Neural progenitor cell (in vitro differentiated cells): ENCODE measurements at regions not wholly inside any gene's neighbourhood (a gene's known extent, or its start where the extent isn't known, plus 50 kb on each side); places are given as distances from the start of the nearest gene placed in this dataset.
A peak's percentile ranks its signal among the peaks of the same experiment; 100 is the strongest.

Source experiments
- DNase-seq: peaks from one replicate; pipeline ENCODE4 v3.0.0-alpha.2; 2016; ENCODE audit warnings: low spot score
- H2AFZ ChIP-seq: fragments of 200-600 bp; sonication (generic); replicated peaks from 2 replicates; pipeline ENCODE4 v1.6.1; 2016; ENCODE audit warnings: antibody characterized with exemption
- H3F3A ChIP-seq: fragments of 200-600 bp; sonication (generic); 2 replicates; pipeline ENCODE4 v1.6.1; 2016; ENCODE audit warnings: antibody characterized with exemption, low read depth
- H3K27ac ChIP-seq: fragments of 200-600 bp; sonication (generic); 2 replicates; pipeline ENCODE4 v1.5.1; 2016; ENCODE audit warnings: mild to moderate bottlenecking
- H3K27me3 ChIP-seq: fragments of 200-600 bp; sonication (generic); 2 replicates; pipeline ENCODE4 v1.6.1; 2016; ENCODE audit warnings: mild to moderate bottlenecking, moderate library complexity
- H3K36me3 ChIP-seq: fragments of 200-600 bp; sonication (generic); 2 replicates; pipeline ENCODE4 v1.5.1; 2016
- H3K4me1 ChIP-seq: fragments of 200-600 bp; sonication (generic); 2 replicates; pipeline ENCODE4 v1.6.1; 2016; ENCODE audit warnings: mixed run types
- H3K4me2 ChIP-seq: fragments of 200-600 bp; sonication (generic); 2 replicates; pipeline ENCODE4 v1.6.1; 2016
- H3K4me3 ChIP-seq: fragments of 200-600 bp; sonication (generic); 2 replicates; pipeline ENCODE4 v1.5.1; 2016
- H3K79me2 ChIP-seq: fragments of 200-600 bp; sonication (generic); 2 replicates; pipeline ENCODE4 v1.6.1; 2016; ENCODE audit warnings: low read depth
- H3K9ac ChIP-seq: fragments of 200-600 bp; sonication (generic); 2 replicates; pipeline ENCODE4 v1.6.1; 2016
- H3K9me3 ChIP-seq: fragments of 200-600 bp; sonication (generic); 2 replicates; pipeline ENCODE4 v1.5.1; 2016; ENCODE audit warnings: low read depth
- H4K20me1 ChIP-seq: fragments of 200-600 bp; sonication (generic); 2 replicates; pipeline ENCODE4 v1.6.1; 2016; ENCODE audit warnings: low read depth
- H3K27ac Mint-ChIP-seq: 3 replicates; pipeline ENCODE4 v1.8.0; 2021; ENCODE audit warnings: mixed read lengths
- H3K27me3 Mint-ChIP-seq: 2 replicates; pipeline ENCODE4 v1.8.0; 2022; ENCODE audit warnings: low read depth, mild to moderate bottlenecking, inconsistent platforms, moderate library complexity, mixed read lengths; ENCODE audit not compliant: insufficient read depth
- H3K36me3 Mint-ChIP-seq: 3 replicates; pipeline ENCODE4 v1.8.0; 2021; ENCODE audit warnings: mixed read lengths
- H3K4me1 Mint-ChIP-seq: 3 replicates; pipeline ENCODE4 v1.8.0; 2021; ENCODE audit warnings: mixed read lengths
- H3K4me3 Mint-ChIP-seq: 3 replicates; pipeline ENCODE4 v1.8.0; 2021; ENCODE audit warnings: mild to moderate bottlenecking, moderate library complexity, mixed read lengths
- H3K9me3 Mint-ChIP-seq: 3 replicates; pipeline ENCODE4 v1.8.0; 2020; ENCODE audit warnings: mixed read lengths
- EZH2 ChIP-seq: fragments of 200-600 bp; sonication (generic); IDR thresholded peaks from 2 replicates; pipeline ENCODE4 v1.6.1; 2017; ENCODE audit warnings: antibody characterized with exemption, mild to moderate bottlenecking, moderate library complexity
- EZH2phosphoT487 ChIP-seq: fragments of 200-600 bp; sonication (generic); IDR thresholded peaks from 2 replicates; pipeline ENCODE4 v1.6.1; 2017; ENCODE audit warnings: antibody characterized with exemption
- TF ChIP-seq, protein P1 (sequence below): fragments of 200-600 bp; sonication (generic); IDR thresholded peaks from 2 replicates; pipeline ENCODE4 v1.5.1; 2017; ENCODE audit warnings: antibody characterized with exemption, mild to moderate bottlenecking

DNA sequence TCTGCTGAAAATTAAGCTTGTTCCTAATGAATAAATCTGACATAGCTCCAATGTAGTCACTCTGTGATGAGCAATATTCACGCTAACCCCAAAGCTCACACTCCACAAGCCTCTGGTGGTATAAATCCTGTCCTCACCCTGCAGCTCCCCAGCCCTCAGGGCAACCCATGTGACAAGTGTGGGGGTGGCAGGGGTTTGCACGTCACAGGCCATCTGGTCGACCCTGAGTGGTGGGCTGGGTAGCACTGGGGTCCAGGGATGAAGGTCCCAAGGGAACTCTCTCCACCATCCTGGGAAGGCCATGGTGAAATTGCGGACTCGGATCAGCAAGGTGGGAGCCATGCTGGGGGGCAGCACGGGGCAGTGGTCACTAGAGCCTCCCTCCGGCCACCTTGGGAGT lies 100.0 kb upstream of the SOX1 start:
- no peaks in the 10 kb centered on the region for H3F3A ChIP-seq
- H3K4me1 ChIP-seq = peaks cover 6% of the 10 kb centered on the region
- no peak overlapping the region for H3K9ac ChIP-seq
- H3K36me3 Mint-ChIP-seq = no peaks in the 10 kb centered on the region
- H3K27ac Mint-ChIP-seq = no peak overlapping the region
- TF ChIP-seq, protein P1, sequence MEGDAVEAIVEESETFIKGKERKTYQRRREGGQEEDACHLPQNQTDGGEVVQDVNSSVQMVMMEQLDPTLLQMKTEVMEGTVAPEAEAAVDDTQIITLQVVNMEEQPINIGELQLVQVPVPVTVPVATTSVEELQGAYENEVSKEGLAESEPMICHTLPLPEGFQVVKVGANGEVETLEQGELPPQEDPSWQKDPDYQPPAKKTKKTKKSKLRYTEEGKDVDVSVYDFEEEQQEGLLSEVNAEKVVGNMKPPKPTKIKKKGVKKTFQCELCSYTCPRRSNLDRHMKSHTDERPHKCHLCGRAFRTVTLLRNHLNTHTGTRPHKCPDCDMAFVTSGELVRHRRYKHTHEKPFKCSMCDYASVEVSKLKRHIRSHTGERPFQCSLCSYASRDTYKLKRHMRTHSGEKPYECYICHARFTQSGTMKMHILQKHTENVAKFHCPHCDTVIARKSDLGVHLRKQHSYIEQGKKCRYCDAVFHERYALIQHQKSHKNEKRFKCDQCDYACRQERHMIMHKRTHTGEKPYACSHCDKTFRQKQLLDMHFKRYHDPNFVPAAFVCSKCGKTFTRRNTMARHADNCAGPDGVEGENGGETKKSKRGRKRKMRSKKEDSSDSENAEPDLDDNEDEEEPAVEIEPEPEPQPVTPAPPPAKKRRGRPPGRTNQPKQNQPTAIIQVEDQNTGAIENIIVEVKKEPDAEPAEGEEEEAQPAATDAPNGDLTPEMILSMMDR = no peak
- TF ChIP-seq EZH2phosphoT487 (no peak), EZH2 (no peak)
- peaks cover 2% of the 10 kb centered on the region for H3K9me3 Mint-ChIP-seq
- no peak for DNase-seq
- H3K79me2 ChIP-seq = no peaks in the 10 kb centered on the region
- no peak overlapping the region for H3K4me3 ChIP-seq
- no peaks in the 10 kb centered on the region for H3K36me3 ChIP-seq
- no peaks in the 10 kb centered on the region for H4K20me1 ChIP-seq
- H3K27me3 Mint-ChIP-seq = peaks cover 15% of the 10 kb centered on the region
- no peak overlapping the region for H3K4me3 Mint-ChIP-seq
- H3K27ac ChIP-seq = no peak overlapping the region
- H3K4me2 ChIP-seq = no peak overlapping the region
- H2AFZ ChIP-seq = no peak overlapping the region
- peaks cover 17% of the 10 kb centered on the region for H3K4me1 Mint-ChIP-seq
- H3K9me3 ChIP-seq = no peaks in the 10 kb centered on the region
- no peaks in the 10 kb centered on the region for H3K27me3 ChIP-seq

DNA sequence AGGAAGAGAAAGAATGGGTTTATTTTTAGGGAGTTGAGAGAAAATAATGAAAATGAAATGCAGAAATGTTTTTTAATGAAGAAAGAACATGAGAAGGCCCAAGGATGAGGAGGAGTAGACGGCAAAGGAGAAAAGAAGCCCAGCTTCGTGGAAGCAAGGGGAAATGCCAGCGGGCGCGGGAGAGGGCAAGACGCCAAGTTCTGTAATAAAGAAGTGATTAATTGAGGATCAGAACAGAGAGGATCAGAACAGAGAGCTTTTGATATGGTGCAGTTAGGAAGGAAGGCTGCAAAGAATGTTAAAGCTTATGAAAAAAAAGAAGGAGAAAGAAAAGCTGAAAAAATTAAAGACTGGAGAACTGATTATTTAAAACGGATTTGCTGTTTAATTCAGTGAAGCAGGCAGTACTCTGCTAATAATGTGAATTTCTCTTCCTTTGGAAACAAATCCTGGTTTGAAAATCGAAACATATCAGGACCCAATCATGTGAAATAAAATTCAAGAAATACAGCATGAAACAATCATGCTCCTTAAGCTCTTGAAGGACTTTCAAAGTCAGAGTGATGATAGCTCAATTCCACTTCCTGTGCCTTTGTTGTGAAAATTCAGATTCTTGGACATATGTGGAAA lies 99.3 kb upstream of the SOX1 start:
- H3K27ac ChIP-seq = no peak overlapping the region
- Mint-ChIP-seq H3K9me3 (peaks cover 2% of the 10 kb centered on the region), H3K4me3 (no peak overlapping the region), H3K4me1 (peaks cover 25% of the 10 kb centered on the region), H3K27ac (no peak overlapping the region), H3K36me3 (no peaks in the 10 kb centered on the region), H3K27me3 (peaks cover 18% of the 10 kb centered on the region)
- peaks cover 3% of the 10 kb centered on the region for H3F3A ChIP-seq
- H4K20me1 ChIP-seq = no peaks in the 10 kb centered on the region
- TF ChIP-seq EZH2phosphoT487 = no peak
- no peak for TF ChIP-seq EZH2
- TF ChIP-seq, protein P1 = no peak
- no peak overlapping the region for H3K4me3 ChIP-seq
- no peaks in the 10 kb centered on the region for H3K27me3 ChIP-seq
- no peak overlapping the region for H3K4me2 ChIP-seq
- no peak overlapping the region for H3K9ac ChIP-seq
- DNase-seq = no peak
- no peaks in the 10 kb centered on the region for H3K36me3 ChIP-seq
- H3K79me2 ChIP-seq = no peaks in the 10 kb centered on the region
- H3K9me3 ChIP-seq = no peaks in the 10 kb centered on the region
- peaks cover 14% of the 10 kb centered on the region for H3K4me1 ChIP-seq
- H2AFZ ChIP-seq = no peak overlapping the region

DNA sequence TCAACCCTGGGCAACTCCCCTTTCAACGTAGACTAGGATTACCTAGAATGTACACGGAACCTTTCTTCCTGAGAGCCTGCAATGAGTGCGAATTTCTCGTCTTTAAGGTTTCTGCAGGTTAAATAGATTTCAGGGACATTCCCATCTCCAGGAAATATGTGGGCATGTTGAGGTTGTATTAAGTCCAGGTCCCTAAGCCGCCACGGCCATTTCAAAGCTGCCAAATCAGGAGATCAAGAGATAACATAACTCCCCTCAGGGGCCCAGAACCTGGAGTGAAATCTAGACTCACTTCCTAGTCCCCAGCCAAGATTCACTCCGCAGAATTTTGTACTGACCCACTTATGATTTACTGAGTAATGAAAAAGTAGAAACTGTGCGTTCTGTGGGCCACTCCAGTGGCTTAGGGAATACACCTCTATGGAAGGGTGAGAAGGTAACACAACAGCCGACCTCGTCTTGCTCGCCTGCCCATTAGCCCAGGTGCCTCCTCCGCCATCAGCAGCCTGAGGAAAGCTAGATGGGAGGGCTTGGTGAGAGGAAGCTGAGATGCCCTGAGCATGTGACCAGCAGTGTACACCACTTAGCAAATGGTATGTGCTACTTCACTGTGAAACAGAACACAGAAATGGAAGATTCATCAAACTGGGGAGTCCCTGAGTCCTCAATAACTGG lies 98.5 kb upstream of the SOX1 start:
- Histone ChIP-seq H3K36me3 (no peaks in the 10 kb centered on the region), H3K9ac (no peak overlapping the region), H3K4me3 (no peak overlapping the region), H3F3A (peaks cover 5% of the 10 kb centered on the region), H3K9me3 (no peaks in the 10 kb centered on the region), H2AFZ (no peak overlapping the region), H3K4me2 (no peak overlapping the region), H3K27ac (no peak overlapping the region), H3K27me3 (no peaks in the 10 kb centered on the region), H4K20me1 (no peaks in the 10 kb centered on the region), H3K4me1 (peaks cover 21% of the 10 kb centered on the region), H3K79me2 (no peaks in the 10 kb centered on the region)
- peak overlapping the region; percentile 25 for H3K27ac Mint-ChIP-seq
- H3K27me3 Mint-ChIP-seq = peaks cover 18% of the 10 kb centered on the region
- no peaks in the 10 kb centered on the region for H3K36me3 Mint-ChIP-seq
- peaks cover 32% of the 10 kb centered on the region for H3K4me1 Mint-ChIP-seq
- TF ChIP-seq, protein P1 = no peak
- no peak for TF ChIP-seq EZH2phosphoT487
- H3K4me3 Mint-ChIP-seq = no peak overlapping the region
- DNase-seq = no peak
- peaks cover 2% of the 10 kb centered on the region for H3K9me3 Mint-ChIP-seq
